Activated CD4-positive, alpha-beta T cell treated with anti-CD3 and anti-CD28 coated beads for 48 hours (primary cell): ENCODE measurements at regions not wholly inside any gene's neighbourhood (a gene's known extent, or its start where the extent isn't known, plus 50 kb on each side); places are given as distances from the start of the nearest gene placed in this dataset.
"Not testable (repeated sequence)": the region's sequence is repeated elsewhere in the genome, so short reads cannot be mapped to it uniquely, and the experiment has no call there.

ENCODE experiments used
- DNase-seq: peaks from one replicate; pipeline ENCODE4 v3.0.0-alpha.2; 2020

GRCh38 chr4:164115236-164115635 lies 620.7 kb downstream of the TMA16 start:
- DNase-seq: no peak

GRCh38 chr4:164116286-164116685 lies 621.8 kb downstream of the TMA16 start:
- no peak for DNase-seq

DNA sequence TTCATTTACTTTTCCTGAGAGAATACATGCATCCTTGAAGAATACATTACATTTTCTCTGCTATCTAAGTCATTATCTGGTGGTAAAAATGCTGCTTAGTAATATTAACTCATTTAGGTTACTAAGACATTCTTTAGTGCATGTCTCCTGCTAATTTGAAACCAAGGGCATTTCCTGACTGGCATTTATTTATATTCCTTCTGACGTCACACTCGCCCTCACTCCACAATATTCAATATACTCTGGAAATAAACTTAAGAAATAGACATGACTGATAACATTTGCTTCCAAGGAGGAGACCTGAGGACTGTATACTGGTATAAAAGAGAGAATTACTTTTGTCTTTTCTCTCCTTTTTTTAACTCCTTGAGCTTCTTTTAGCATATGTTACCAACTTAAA lies 619.5 kb upstream of the SMIM31 start:
- no peak for DNase-seq

- no peak for DNase-seq
These were observed 617.7 kb upstream of the SMIM31 start for GRCh38 chr4:164136180-164136616.

- no peak for DNase-seq
These were observed 615.4 kb upstream of the SMIM31 start for GRCh38 chr4:164138521-164138920.

DNA sequence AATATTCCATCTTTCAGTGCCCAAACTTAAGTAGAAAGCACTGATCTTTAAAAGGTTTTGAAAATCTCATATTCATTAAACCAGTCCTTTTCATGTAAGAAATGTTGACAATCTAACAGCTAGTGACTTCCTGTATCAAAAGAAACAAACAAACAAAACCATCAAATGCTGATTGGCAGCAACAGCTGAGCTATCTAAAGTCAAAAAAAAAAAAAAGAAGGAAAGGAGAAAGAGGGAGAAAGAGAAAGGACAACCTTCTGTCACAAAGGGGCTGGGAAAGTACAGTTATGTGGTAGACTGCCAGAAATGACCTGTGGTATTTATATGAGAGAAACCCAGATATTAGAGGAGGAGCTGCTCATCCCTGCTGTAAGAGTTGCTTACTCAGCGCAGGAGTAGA lies 614.6 kb upstream of the SMIM31 start:
- DNase-seq: no peak

GRCh38 chr4:164141755-164142375 lies 612.1 kb upstream of the SMIM31 start:
- DNase-seq: not testable (repeated sequence)

- DNase-seq: no peak
These were observed 599.5 kb upstream of the SMIM31 start for GRCh38 chr4:164154416-164154815.

DNA sequence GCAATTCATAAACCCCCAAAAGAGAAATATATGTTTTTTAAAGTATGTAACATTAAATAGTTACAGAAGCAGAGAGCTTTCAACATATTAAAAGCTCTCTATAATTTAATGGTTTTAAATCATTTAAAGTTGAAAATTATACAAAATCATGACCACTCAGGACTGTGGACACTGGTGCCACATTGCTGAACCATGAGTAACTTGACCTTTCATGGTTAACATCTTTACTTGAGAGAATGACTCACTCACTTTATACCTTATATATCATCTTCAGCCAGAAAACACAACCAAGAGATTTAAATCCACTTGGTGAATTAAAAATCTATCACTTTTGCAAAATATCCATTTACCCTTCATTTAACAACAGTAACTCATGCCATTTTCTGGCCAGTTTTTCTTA lies 584.3 kb upstream of the SMIM31 start:
- no peak for DNase-seq

GRCh38 chr4:164177153-164177552 lies 576.8 kb upstream of the SMIM31 start:
- DNase-seq: no peak

DNA sequence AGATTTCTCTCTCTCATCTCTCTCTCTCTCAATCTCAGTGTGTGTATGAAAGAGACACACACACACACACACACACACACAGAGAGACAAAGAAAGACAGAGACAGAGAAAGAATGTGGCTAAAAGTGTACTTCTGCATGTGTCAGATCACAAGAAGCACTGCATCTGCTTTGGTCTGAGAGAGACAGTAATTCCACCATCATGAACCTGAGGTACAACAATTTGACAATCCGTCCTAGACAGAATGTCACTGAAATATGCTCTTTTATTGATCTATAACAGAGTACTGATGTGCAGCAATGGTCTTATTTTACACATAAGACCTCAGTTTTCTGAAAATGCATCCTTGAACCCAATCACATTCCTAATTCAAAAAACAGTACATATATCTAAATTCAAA lies 576.2 kb upstream of the SMIM31 start:
- DNase-seq: no peak

DNA sequence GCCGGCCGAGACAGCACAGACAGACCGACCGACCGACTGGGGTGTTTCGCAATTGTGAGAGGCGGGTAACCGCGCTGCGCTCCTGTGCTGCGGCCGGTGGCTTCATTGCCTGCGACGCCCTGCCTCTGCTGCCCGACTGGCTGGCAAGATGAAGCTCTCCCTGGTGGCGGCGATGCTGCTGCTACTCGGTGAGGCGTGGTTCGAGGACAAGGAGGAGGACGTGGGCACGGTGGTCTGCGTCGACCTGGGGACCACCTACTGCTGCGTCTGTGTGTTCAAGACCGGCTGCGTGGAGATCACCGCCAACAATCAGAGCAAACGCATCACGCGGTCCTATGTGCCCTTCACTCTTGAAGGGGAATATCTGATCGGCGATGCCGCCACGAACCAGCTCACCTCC lies 565.7 kb upstream of the SMIM31 start:
- no peak for DNase-seq

DNA sequence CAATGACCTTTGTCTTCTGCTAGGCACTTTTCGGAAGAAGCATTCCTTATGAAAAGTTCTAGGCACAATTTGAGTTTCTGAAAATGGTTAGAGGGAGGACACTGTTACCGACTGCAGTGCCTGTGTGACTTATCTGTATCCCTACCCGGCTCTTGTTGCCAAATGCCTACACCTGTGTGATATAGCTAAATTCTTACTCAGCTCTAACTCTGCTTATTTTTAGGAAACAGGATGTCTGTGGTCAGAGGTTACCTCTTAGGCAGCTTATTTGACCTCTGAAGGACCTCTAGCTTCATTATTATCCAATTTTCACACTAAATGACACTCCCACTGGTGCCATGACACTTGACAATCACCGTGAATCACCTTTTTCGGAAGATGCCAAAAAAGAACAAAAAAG lies 561.1 kb upstream of the SMIM31 start:
- no peak for DNase-seq

GRCh38 chr4:164193676-164194075 lies 560.3 kb upstream of the SMIM31 start:
- DNase-seq: no peak

DNA sequence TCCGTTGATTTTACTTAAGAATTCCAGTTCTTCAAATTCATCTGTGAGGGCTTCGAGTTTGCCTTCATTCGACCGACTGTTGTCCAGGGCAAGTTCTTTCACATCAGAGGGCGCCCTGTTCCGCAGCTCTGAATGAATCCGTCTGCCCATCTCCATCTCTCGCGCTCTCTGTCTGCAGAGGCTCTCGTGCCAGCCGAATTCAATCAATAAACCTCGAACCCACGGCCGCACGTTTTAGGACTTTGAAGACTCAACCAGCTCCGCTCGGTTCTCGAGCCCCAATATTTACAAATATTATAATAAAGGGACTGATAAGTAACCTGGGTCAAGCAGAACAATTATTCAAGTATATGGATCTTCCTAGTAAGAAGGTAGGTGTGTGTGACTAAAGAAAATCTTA lies 556.4 kb upstream of the SMIM31 start:
- no peak for DNase-seq

GRCh38 chr4:164203476-164203875 lies 550.5 kb upstream of the SMIM31 start:
- no peak for DNase-seq

GRCh38 chr4:164204434-164204833 lies 549.5 kb upstream of the SMIM31 start:
- no peak for DNase-seq

GRCh38 chr4:164207460-164207859 lies 546.5 kb upstream of the SMIM31 start:
- DNase-seq: no peak

GRCh38 chr4:164210377-164210776 lies 543.6 kb upstream of the SMIM31 start:
- no peak for DNase-seq

DNA sequence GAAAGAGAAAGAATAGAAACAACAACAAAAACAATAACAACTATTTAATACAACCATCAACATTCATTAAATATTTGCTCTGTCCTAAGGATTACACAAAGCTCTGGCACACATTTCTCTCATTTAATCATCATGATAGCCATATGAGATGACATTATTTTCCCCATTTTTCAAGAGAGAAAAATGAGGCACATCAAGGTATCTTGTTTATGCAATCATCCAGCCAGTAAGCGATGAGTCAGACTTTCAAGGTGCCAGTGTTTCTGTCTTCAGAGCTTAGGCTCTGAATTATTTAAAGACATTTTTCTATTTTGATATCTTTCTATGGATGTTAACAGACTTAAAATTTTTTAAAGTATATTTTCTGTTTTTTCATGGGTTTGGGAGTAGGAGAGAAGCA lies 541.8 kb upstream of the SMIM31 start:
- DNase-seq: no peak

GRCh38 chr4:164212714-164213113 lies 541.2 kb upstream of the SMIM31 start:
- no peak for DNase-seq

DNA sequence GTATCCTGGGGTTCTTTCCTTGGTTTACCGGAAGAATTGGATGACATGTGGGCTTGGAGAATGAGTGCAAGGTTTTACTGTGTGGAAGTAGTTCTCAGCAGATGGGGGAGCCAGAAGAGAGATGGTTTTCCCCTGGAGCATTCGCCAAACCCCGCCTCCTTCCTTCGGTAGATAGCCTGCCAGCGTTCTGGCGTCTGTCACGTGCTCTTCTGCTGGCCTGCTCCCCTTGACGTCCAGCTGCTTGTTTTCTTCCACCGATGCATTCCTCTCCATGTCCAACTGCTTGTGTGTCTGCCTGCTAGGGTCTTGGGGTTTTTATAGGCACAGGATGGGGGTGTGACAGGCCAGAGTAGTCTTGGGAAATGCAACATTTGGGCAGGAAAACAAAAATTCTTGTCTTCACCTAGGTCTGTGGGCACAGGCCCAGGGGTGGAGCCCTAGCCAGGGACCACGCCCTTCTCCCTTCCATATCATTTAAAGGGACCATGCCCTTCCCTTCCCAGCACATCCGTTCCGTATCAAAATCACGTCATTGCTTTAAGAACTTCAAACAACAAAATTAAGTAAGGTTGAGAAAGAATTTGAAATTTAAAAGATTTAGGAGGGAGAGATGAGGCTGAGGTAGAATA lies 538.7 kb upstream of the SMIM31 start:
- no peak for DNase-seq

GRCh38 chr4:164221631-164222030 lies 532.3 kb upstream of the SMIM31 start:
- DNase-seq: no peak

- DNase-seq: no peak
These were observed 529.1 kb upstream of the SMIM31 start for GRCh38 chr4:164224871-164225270.

- DNase-seq: no peak
These were observed 524.7 kb upstream of the SMIM31 start for GRCh38 chr4:164229255-164229654.
